ENCODE measurements at regions not wholly inside any gene's neighbourhood (a gene's known extent, or its start where the extent isn't known, plus 50 kb on each side); places are given as distances from the start of the nearest gene placed in this dataset.

DNA sequence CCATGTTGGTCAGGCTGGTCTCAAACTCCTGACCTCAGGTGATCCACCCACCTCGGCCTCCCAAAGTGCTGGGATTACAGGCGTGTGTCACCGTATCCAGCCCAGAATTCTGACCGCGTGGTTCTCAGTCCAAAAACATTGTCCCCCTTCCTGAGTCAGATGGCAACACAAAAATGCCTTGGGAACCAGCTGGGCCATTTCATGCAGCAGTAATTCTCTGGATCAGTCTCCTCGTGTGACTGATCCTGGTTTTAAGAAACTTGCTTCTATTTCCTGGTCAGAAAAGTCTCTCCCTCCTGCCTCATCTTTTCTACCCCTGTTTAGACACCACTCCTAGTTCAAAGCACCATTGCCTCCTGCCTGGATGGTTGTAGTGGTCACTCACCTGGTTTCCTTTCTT, 60.9 kb upstream of the USP29 start:
- no peak overlapping the region for H2AFZ ChIP-seq (ENCODE audit: low read length)
- H3K4ac ChIP-seq (replicated peaks; ENCODE audit: insufficient read length, low read depth, low read length), result no peak overlapping the region
- H3K14ac ChIP-seq (ENCODE audit: insufficient read length), result no peak overlapping the region
- no peak overlapping the region for H3K4me3 ChIP-seq (ENCODE audit: extremely low read depth in 1 of 4, insufficient read depth in 2 of 4, low read depth in 3 of 4, low read length in 4 of 4)
- TF ChIP-seq TBP (IDR thresholded peaks at IDR 0.05; ENCODE audit: low read depth, low read length), result no peak
- TF ChIP-seq MAFK (IDR thresholded peaks at IDR 0.05; ENCODE audit: low read depth, low read length), result no peak
- no peak for TF ChIP-seq BCL11A (IDR thresholded peaks at IDR 0.05; ENCODE audit: low read depth in 2 of 2, low read length in 2 of 2)
- no peak for TF ChIP-seq EZH2 (IDR thresholded peaks at IDR 0.05; ENCODE audit: low read depth, low read length, severe bottlenecking)
- no peak for TF ChIP-seq SP4 (IDR thresholded peaks at IDR 0.05; ENCODE audit: low read length)
- no peak for TF ChIP-seq SRF (IDR thresholded peaks at IDR 0.05; ENCODE audit: low read depth, low read length)
- no peak for TF ChIP-seq CHD2 (IDR thresholded peaks at IDR 0.05; ENCODE audit: low read length)
- TF ChIP-seq, protein P1, sequence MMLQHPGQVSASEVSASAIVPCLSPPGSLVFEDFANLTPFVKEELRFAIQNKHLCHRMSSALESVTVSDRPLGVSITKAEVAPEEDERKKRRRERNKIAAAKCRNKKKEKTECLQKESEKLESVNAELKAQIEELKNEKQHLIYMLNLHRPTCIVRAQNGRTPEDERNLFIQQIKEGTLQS (IDR thresholded peaks at IDR 0.05; ENCODE audit: insufficient read depth, low read depth, low read length), result no peak
- no peak for TF ChIP-seq RNF2 (IDR thresholded peaks at IDR 0.05; ENCODE audit: borderline replicate concordance, low read depth, low read length, missing control alignments, poor library complexity, severe bottlenecking)
- TF ChIP-seq BACH1 (IDR thresholded peaks at IDR 0.05; ENCODE audit: low read length), result no peak
- no peak for TF ChIP-seq RFX5 (IDR thresholded peaks at IDR 0.05; ENCODE audit: borderline replicate concordance, low read depth, low read length)
- no peak for TF ChIP-seq NRF1 (IDR thresholded peaks at IDR 0.05; ENCODE audit: low read depth, low read length)
- no peak for TF ChIP-seq CREB1 (IDR thresholded peaks at IDR 0.05)
- no peak for TF ChIP-seq BRCA1 (IDR thresholded peaks at IDR 0.05; ENCODE audit: low read depth, low read length)
- no peak for TF ChIP-seq RAD21 (IDR thresholded peaks at IDR 0.05 in 1 of 2, conservative IDR thresholded peaks at IDR 0.05 in 1 of 2; ENCODE audit: low read depth in 2 of 2, low read length in 2 of 2)
- no peak overlapping the region for H3K18ac ChIP-seq (ENCODE audit: extremely low read depth, low read length)
- no peaks in the 10 kb centered on the region; a peak in 1 of 8 replicates for H3K36me3 ChIP-seq (ENCODE audit: control insufficient read depth in 2 of 4, insufficient read depth in 4 of 4, low read length in 3 of 4)
- ChIA-PET CTCF (ENCODE audit: partially characterized antibody) (interaction anchor here (1.0 kb wide), 1 partner anchor 40 kb away, joined by 4 read pairs; no protein-coding TSS in a partner anchor), POLR2A (ENCODE audit: partially characterized antibody) (no interaction called here)
- no peak for DNase-seq (ENCODE audit: low read depth in 1 of 2, low spot score in 2 of 2)
- H3K9me3 ChIP-seq (ENCODE audit: insufficient read depth in 2 of 2, low read depth in 1 of 2, low read length in 1 of 2), result peaks cover 65 to 84% of the 10 kb centered on the region in 2 experiments
- no peaks in the 10 kb centered on the region for H3K4me1 ChIP-seq (replicated peaks in 1 of 4; ENCODE audit: control insufficient read depth in 3 of 4, insufficient read depth in 4 of 4, low read length in 3 of 4)
- no peaks in the 10 kb centered on the region for H3K23me2 ChIP-seq (ENCODE audit: low read depth, low read length)
- FAIRE-seq, result no peak
- no peak overlapping the region for H2BK20ac ChIP-seq (ENCODE audit: low read length)
- H3K4me2 ChIP-seq (ENCODE audit: insufficient read depth in 1 of 2, low read depth in 2 of 2, low read length in 2 of 2), result no peak overlapping the region
- H2AK5ac ChIP-seq (ENCODE audit: low read depth, low read length), result no peak overlapping the region
- no peaks in the 10 kb centered on the region for H4K20me1 ChIP-seq (replicated peaks in 1 of 2; ENCODE audit: control insufficient read depth in 1 of 2, insufficient read depth in 2 of 2, low read length in 2 of 2)
- no peaks in the 10 kb centered on the region for H3K79me2 ChIP-seq (ENCODE audit: control insufficient read depth in 1 of 2, insufficient read depth in 2 of 2, low read length in 2 of 2)
- H4K8ac ChIP-seq (ENCODE audit: extremely low read depth, insufficient read depth, low read length), result no peak overlapping the region
- no peak overlapping the region for H3K56ac ChIP-seq (replicated peaks; ENCODE audit: insufficient read length, low read depth, low read length)
- no peaks in the 10 kb centered on the region for H3K79me1 ChIP-seq (ENCODE audit: low read depth, low read length)
- H4K91ac ChIP-seq (replicated peaks; ENCODE audit: insufficient read length, low read length), result no peak overlapping the region
- H4K5ac ChIP-seq (ENCODE audit: insufficient read length, low read depth, low read length), result no peak overlapping the region
- no peak overlapping the region for H2BK120ac ChIP-seq (replicated peaks; ENCODE audit: low read depth, low read length)
- no peak overlapping the region for H2BK12ac ChIP-seq (ENCODE audit: low read depth, low read length)
- H3K23ac ChIP-seq (ENCODE audit: insufficient read length), result no peak overlapping the region
- H3K27ac ChIP-seq (ENCODE audit: low read depth, low read length), result no peak overlapping the region
- WGBS, 2 experiments (ENCODE audit: extremely low coverage in 1 of 2, insufficient coverage in 1 of 2, insufficient read length in 1 of 2, insufficient replicate concordance in 2 of 2, low coverage in 1 of 2, low lambda C conversion rate in 2 of 2, missing lambda C conversion rate in 1 of 2), result 79% methylated on average over 6 of the region's 6 CpGs; no CpG with 5 or more reads in 1 of the 2 experiments
- no peak overlapping the region for H2BK5ac ChIP-seq (ENCODE audit: low read depth, low read length)
- no peaks in the 10 kb centered on the region for H3K27me3 ChIP-seq (replicated peaks in 1 of 4; ENCODE audit: control insufficient read depth in 3 of 4, extremely low read depth in 1 of 4, insufficient read depth in 3 of 4, low read length in 3 of 4)
- H3K9ac ChIP-seq (replicated peaks in 1 of 4; ENCODE audit: extremely low read depth in 1 of 4, low read depth in 3 of 4, low read length in 3 of 4), result no peak overlapping the region
- no peak overlapping the region for H2BK15ac ChIP-seq (ENCODE audit: low read length)
